GM19324 (cell line): ENCODE measurements at regions not wholly inside any gene's neighbourhood (a gene's known extent, or its start where the extent isn't known, plus 50 kb on each side); places are given as distances from the start of the nearest gene placed in this dataset.

ENCODE experiments used
- ATAC-seq: cut with Tn5 transposase; IDR thresholded peaks from one replicate; pipeline ENCODE4 v1.9.1; 2021; ENCODE audit warnings: mild to moderate bottlenecking, moderate library complexity; ENCODE audit not compliant: unreplicated experiment, low FRiP score

DNA sequence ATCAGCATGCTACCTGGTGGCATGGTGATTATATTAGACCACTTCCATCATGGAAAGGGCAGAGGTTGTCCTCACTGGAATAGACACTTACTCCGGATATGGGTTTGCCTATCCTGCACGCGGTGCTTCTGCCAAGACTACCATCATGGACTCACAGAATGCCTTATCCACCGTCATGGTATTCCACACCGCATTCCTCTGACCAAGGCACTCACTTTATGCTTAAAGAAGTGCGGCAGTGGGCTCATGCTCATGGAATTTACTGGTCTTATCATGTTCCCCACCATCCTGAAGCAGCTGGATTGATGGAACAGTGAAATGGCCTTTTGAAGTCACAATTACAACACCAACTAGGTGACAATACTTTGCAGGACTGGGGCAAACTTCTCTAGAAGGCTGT is 109.2 kb upstream of the DRD2 start:
- ATAC-seq, result no peak

DNA sequence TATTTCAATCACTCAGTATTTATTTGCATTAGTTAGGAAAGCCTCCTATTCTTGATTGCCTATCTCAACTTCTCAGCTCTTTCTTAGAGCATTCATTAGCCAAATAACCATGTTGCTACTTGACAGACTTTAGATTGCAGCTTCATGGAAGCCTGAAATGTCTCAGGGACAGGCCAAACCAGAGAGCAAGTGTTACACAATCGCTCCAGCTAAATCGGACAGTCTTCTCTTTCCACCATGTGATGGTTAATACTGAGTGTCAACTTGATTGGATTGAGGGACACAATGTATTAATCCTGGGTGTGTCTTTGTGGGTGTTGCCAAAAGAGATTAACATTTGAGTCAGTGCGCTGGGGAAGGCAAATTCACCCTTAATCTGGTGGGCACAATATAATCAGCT is 106.5 kb upstream of the DRD2 start:
- no peak for ATAC-seq

DNA sequence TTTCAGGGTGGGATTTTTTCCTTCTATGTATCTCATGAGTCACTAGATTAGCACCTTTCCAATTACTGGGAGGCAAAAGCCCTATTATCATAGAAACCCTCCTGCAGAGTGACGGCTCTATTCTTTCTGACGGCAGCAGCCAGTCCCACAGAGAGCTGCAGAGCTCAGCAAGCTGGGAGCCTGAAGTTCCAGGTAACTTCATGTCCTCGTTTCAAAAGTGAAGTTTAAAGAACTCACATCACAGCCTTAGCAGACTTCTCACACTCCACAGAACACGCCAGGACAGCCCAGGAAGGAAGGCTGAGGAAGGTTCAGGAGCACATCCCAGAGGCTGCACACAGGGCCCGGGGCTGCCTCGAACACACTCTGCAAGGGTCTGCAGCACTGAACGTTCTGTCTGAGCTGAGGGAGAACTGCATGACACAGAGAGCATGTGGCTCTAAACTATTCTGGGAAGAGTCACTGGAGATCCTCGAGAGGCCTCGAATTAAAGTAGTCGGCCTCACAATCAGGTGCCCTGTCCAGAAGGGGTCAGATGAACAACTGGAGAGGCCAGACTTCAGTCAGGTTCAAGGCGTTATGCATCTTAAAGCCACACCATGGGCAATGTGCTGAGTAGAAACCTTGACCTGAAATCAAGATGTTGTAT is 104.2 kb upstream of the DRD2 start:
- ATAC-seq, result no peak

DNA sequence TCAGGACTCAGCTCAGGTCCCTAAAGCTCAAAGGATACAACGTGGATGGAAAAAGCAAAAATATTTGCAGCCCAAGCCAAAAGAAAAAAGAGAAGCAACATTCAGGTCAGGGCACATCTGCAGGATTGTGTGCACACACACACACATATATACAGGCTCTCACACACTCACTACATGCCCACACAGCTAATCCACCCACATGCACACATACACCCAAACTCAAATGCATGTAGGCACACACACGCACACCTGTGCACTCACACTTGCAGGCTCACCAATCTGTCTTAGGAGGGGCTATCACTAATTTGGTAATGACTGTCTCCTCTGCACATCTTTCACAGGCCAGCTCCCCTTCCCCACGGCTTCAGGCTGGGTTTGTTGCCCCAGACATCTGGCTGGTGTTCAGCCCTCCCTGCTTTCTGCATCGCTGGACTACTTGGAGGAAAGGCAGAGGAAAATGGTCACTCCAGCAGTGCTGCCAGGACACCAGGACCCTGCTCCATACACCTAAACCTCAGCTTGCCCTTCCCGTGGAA is 103.6 kb upstream of the DRD2 start:
- ATAC-seq, result no peak

DNA sequence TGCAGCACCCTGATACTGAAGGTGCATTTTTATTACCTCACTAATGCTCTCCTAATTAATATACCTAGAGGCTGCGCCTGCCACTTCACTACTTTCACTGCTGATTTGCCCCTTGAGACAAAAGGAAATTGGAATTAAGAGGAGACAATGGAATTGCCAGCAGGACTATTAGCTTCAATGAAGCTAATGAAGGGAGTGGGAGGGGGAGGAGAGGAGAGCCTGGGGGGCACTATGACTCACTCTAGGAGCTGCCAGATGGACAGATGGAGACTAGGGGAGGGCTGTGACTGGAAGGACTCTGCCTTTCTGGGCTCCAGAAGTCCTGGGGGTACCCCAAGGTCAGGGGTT is 102.8 kb upstream of the DRD2 start:
- ATAC-seq, result no peak

DNA sequence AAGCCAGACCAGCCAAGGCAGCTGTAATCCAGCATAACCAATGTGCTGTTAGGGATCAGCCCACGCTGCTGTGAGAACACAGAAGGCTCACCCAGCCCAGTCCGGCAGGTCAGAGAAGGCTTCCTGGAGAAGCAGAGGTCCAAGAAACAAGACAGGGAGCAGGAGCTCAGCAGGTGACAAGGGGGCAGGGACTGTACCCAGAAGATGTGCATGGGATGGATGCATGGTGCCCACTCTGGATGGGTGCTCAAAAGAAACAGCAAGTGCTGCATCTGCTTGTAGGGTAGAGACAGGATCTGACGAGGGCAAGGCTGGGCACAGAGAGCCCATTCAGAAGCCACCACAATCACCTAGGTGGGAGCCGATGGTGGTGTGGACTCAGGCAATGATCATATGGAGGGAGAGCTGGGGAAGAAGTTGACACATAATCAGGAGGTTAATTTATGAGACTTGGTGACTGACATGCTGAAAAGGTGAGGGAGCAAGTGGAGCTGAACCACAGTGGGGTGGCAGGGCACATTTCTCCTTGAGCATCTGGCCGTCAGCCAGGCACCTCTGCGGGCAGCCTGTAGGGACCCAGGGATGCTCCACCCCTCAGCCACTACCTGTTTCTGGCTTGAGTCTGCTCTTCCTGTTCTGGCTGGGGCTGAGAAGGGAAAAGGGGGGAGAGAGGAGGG is 102.3 kb upstream of the DRD2 start:
- ATAC-seq, result no peak

DNA sequence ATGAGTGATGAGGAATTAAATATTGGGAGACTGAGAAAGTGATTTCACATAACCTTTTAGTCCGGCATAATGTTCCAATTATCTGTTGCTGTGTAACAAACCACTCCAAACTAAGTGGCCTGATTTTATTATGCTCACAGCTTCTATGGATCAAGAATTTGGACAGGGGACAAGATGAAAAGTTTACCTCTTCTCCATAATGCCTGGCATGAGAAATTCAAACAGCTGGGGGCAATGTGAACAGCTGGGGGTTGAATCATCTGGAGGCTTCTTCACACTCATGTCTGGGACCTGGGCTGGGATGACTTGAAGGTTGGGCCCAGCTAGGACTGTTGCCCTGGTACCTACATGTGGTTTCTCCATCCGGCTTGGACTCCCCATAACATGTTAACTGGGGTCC is 99.4 kb upstream of the DRD2 start:
- no peak for ATAC-seq

DNA sequence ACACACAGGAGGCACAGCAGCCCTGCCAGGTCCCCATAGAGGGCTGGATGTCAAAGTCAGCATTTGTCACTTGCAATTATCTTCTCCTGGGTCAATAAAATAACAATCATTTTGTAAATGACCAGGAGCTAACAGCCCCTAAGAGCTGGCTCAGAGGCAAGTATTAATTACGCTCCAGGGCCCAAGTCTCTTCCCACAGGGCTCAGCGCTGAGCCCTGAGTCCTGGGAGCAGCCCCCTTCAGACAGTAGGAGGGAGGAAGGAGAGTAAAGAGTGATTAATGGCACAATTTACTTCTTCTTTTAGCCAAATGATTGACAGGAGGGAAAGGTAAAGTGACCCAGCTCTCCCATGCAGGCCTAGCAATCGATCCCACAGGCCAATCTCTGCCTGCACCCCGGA is 99.0 kb upstream of the DRD2 start:
- no peak for ATAC-seq

DNA sequence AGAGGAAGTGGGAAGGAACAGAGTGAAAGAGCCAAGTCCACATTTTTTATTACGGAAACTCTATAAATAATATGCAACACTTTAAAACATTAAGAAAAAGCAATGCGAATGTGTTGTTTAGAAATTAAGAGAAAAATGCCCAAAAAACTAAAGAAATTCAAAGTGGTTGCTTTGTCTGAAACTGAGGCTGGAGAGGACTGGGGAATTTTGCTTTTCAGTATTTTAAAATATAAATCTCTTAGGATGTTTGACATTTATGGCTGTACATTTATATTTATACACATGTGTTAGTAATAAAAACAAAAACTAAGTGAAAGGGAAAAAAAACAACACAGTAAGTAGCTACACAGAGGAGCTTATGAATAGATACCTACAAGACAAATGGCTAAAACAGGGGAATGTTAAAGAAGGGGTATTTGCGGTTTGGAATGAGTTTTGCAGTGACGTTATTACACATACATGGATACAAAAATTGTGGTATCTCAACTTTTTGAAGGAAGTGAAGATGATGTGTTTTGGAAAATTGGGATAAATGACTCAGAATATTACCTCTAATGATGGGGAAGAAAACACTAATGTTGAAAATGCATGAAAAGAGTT is 97.0 kb upstream of the DRD2 start:
- ATAC-seq, result no peak

DNA sequence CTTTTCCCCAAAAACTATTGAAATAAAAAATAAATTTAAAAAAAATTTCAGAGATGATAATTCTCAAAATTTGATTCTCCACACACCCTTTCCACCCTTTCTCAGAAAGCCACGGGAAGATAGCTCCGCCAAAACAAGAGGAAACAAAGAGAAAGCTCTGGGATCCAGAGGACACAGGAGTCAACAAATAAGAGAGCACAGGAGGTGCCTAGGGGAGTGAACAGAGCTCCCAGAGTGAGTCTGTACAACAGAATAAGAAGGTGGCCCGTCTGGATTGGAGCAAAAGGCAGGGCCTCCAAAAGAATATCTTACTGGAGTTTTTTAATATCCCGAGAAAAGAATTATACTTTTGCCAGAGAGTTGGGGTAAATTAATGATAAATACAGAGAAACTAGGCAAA is 96.3 kb upstream of the DRD2 start:
- no peak for ATAC-seq

DNA sequence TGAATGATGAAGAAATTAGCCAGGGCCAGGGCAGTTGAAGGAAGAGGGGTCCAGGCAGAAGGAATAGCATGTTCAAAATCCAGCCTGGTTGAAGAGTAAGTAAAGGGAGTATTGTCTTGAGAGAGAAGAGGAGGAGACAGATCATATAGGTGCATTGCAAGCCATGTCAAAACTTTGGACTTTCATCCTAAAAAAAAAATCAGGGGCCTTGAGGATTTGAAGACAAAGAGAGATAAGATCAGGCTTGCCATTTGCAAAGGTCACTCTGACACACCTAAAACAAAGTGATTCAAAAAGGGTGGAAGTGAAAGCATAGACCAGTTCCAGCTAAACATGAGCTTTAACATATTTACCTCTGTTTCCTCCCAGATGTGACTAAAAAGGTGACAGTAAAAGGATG is 95.7 kb upstream of the DRD2 start:
- ATAC-seq, result no peak

DNA sequence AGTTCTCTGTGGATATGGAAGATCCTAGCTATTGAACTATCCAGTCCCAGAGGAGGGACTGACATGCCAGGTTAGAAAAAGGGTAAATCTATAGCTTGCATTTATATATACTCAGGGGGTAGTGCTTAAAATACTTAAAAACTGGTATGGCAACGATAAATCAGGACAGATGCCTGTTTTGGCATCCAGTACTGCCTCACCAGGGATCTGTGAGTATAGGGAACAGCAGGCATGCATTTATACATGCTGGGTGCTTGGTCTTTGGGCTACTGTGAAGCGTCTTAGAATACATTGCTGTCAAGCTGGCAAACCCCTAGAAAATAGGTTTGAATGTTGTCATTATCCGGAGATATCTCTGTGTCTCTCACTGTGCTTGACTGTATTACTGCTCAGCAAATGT is 94.2 kb upstream of the DRD2 start:
- no peak for ATAC-seq

DNA sequence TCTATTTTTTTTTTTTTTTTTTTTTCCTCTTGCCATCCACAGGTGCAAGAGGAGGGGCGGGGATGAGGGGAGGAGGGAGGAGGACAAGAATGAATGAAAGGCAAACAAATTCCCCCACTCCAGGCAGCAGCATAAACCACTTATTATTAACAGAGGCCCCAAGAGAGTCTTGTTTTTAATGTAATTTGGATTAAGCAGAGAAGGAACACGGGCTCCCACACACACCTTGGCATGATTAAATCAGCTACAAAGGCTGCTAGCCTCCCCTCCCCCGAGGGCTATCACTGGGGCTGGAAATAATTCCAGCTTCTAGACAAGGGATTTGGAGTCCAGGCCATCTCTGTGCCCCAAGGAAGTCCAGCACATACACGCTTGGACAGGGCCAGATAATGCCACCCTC is 93.4 kb upstream of the DRD2 start:
- ATAC-seq, result no peak

DNA sequence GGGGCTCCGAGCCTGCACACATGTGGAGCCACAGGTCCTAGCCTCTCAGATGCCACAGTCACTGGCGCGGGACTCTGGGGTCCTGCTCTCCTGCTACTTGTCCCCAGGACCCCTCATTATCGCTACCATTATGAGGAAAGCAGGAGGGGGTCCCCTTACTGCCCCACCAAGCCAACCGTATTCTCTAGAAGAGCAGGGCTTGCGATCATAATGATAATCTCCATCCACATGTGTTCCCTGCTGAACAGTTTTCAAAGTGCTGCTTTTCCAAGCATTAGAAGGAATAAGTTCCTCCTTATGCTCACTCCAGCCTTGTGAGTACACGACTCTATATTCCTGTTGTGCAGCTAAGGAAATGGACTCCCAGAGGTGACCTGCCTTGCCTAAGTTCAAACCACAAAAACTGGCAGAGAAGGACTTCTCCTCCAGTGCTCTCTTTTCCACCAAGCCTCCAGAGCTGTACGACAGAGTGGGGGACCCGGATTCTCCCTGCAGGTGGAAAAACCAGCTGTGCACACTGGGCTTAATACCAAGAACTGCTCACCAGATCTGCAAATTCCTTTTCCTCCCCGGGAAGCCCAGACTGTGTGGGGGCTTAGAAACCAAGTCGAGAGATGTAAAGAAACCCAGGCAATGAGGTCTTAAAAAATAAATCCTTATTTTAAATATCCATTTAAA is 92.8 kb upstream of the DRD2 start:
- no peak for ATAC-seq

DNA sequence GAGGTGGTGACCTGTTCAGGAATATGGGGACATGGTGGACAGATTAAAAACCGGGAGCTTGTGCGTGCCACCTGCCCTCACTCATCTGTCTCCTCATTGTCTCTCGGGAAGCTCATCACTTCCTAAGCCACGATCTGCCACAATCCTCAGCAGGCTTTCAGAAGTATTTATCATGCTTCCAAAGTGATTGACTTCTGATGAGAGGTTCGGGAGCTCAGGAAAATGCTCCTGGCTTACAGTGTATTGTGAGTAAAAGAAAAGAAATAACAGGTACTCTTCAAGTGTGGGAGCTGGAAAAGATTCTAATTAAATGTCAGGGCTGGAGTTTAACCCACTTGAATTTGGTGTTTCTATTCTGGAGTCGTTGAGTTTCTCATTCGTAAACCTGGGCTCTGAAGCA is 91.9 kb upstream of the DRD2 start:
- ATAC-seq, result no peak

DNA sequence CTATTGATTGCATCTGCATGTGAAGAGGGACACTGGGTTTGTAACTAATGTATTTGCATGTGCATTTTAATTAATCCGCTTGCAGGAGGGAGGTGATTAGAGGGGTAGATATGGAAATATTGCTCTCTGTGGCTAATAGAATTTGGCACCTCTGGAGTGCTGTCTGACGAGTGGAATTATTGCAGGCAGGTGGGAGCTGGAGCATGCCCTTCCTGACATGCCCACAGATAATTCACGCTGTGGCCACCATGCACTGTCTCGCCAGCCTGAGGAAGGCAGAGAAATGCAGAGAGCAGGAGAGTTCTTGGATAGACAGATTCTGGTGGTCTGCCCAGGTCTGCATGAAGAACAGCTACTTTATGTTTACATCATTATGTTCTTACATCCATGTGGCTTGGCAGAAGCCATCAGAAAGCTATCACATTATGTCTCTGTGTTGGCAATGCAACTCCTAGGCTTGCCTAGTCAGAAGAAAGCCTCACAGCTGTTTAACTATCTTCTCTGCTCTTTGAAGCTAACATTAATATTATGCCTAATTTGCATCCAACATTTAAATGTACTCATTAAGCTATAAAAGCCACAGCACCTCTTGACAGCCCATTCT is 89.4 kb upstream of the DRD2 start:
- no peak for ATAC-seq

DNA sequence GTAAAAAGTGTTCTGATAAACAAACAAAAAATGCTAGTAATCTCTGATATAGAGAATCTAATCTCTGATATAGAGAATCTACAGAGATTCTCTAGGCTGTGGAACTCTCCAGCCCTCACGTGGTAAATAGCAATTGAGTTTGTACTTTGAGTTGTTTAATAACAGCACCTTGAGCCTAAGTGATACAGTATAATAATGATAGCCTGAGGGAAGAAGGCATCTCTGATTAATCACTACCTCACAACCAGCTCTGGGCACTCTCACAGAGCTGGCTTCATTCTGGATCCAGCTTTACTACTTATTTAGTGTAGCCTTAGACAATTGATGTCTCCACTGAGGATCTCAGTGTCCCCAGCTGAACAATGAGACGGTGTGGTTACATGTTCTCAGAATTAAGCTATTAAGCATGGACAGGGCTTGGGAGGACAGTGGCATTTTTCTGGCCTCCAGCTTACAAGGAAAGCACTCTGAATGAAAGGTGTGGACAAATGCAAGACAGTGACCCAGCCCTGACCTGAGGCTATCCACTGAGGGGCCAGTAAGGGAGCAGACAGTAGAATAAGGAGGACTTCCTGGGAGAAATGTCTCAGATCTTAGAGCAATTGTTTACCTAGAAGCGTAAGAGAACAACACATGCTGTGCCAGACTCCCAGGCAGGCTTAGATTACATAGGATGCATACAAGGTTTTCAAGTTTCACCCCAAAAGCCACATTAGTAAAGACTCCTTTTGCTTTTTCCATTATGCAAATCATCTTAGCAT is 88.7 kb upstream of the DRD2 start:
- ATAC-seq, result no peak

DNA sequence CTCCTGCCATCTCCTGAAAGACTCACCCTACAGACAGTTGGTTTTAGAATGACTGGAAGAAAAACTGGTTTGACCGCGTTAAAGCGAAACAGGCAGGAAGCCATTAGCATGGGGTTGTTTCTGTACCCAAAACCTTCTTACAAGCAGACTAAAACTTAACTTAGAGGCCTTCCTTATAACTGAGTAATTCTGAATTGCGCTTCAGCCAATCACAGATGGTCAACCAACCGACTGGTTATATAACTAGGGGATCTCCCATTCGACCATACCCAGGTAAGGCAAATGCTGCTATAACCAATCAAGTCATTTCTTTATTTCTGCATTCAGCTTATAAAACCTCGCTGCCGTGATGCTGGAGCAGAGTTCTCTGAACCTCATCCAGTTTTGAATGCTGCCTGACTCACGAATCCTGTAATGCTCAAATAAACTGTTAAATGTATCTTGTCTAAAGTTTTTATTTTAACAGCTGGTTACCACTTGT is 87.8 kb upstream of the DRD2 start:
- ATAC-seq, result no peak

DNA sequence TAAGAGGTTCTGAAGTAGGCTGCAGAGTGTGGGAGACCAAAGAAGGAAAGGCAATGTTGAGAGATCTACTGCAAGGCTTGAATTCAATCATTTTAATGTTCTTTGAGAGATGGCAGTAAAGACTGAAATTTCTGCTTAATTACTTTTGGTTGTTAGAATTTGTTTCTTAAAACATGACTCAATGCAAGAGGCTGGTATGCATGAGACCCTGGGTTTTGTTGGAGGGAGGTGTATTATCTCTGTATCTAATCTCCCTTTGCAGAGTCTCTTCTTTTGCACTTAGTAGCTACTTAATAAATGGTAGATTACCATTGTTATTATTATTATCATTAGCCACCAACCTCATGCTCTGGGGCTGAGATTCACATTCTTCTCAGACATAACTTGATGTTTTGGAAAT is 87.4 kb upstream of the DRD2 start:
- ATAC-seq, result no peak

DNA sequence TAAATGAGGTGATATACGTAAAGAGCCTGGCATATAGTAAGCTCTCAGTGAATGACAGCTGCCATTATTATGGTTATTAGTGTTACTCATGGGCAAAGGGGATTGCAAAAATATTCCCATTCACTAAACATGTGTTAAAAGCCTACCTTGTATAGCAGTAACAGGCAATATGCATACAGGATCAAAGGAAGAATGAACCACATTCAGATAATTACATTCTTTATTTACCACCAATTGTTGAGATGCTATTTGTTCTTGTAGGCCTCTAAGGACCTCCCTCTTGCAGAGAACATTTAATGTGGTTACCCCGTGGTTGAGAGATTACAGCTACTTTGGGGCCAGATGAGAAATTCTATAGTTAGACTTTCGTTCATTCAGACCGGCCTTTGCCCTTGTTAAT is 82.7 kb upstream of the DRD2 start:
- ATAC-seq, result no peak
